Fibroblast of skin of left quadriceps (primary cell): ENCODE measurements at regions not wholly inside any gene's neighbourhood (a gene's known extent, or its start where the extent isn't known, plus 50 kb on each side); places are given as distances from the start of the nearest gene placed in this dataset.

Experiments
- DNase-seq, 2 experiments: peaks; one replicate each; pipeline ENCODE4 v3.0.0-alpha.2; 2013; ENCODE audit warnings: low read depth in 2 of 2

- peak; percentile 83 to 85 for DNase-seq
Measured at GRCh38 chr20:11128220-11128718, 454.5 kb upstream of the JAG1 start.

DNA sequence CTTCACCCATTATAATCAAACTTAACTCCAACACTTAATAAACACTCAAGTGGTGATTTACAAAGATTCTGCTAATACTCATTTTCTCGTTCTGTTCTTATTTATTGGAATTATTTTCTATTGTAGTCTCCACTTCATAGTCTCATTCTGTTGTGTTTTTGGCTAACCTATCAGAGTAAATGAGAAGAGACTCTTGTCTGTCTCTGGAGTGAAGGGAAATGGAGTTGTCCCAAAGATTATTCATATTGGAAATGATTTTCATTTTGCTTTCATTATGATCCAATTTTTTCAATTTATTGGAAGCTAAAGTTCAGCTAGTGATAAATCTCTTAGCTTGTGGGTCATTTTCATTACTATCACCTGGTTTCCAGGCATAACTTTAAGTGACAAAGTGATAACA lies 454.9 kb upstream of the JAG1 start:
- DNase-seq = no peak

DNA sequence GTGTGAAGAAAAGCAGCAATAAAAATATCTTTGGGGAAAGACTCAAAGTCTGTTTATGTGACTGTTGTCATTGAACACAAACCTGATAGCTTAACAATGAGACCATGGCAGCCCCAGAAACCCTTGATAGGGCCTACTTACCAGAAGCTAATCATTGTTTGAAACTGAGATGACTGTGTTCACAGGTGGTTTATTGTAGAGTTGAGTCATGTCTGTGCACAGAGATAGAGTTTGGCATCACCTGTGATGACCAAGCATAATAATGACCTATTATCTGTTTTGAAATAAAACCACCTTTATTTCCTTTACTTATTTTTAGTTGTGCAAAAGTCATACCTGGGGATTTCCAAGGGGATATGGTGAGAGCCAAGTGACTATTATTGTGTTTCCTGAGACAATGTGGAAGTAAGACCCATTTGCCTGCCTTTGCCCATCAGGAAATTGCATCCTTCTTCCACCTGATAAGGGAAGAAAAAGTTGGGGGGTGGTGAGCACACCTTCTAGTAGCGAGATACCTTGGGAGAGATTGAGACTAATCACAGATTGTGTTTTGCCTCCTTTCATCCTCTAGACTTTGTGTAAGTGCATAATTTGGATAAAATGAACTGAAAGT lies 456.9 kb upstream of the JAG1 start:
- DNase-seq = no peak

- DNase-seq = no peak
Measured at GRCh38 chr20:11132819-11133415, 459.1 kb upstream of the JAG1 start.

- no peak for DNase-seq
Measured at GRCh38 chr20:11136691-11137090, 462.9 kb upstream of the JAG1 start.

DNA sequence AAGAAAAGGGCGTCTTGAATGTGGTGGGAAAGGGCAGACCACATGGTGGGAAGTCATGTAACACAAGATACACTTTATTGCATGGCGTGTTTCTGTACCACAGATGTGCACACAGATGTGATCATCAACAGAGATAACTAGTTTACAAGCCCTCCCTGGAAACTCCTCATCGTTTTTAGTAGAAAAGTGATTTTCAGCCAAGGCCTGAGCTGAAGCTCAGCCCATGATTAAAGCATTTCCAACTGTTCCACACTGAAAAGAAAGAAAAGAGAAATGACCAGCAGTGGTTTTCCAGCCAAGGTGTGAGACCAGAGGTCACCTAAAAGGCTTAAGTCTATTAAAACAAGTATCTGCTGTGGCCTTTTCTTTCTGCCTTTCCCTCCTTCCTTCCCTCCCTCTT lies 463.9 kb upstream of the JAG1 start:
- no peak for DNase-seq

GRCh38 chr20:11140359-11140758 lies 466.6 kb upstream of the JAG1 start:
- peak in 1 of 2 experiments; percentile 47 for DNase-seq

- DNase-seq = no peak
Measured at GRCh38 chr20:11143481-11143880, 469.7 kb upstream of the JAG1 start.

DNA sequence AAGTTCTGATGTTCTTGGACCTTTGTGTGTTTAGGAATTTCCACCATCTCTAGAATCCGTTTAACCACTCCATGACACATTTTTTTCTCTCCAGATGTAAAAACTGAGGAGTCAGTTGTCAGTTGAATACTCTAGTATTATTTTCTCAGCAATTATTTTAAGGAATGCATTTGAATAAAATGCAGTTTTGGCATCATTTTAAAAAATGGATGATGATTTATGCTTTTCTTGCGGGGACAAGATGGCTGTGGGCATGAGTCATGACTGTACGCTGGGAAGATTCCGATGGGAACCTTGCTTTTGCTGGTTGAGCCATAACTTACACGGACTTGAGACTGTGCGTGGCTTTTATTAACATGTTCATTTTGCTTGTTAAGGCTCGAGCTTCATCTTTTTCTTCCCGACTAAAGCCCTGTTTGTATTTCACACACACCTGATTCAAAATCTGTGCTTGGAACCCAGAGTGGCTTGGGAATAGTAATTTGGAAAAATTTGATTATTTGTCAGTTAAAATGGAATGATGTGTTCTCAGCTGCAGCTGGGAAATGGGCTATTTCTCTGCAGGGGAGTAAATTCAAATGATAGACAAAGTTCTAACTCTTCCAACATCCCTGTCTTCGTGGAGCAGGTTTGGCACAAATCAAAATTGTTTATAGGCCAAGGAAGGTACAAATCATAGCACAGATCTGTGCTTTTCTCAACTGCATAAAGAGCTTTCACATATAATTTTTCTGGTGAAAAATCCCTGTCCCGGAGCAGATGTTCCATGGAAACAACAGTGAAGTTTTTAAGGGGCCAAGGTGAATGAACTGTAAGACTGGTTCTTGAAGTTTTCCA lies 470.5 kb upstream of the JAG1 start:
- DNase-seq = peak; percentile 93 to 95

DNA sequence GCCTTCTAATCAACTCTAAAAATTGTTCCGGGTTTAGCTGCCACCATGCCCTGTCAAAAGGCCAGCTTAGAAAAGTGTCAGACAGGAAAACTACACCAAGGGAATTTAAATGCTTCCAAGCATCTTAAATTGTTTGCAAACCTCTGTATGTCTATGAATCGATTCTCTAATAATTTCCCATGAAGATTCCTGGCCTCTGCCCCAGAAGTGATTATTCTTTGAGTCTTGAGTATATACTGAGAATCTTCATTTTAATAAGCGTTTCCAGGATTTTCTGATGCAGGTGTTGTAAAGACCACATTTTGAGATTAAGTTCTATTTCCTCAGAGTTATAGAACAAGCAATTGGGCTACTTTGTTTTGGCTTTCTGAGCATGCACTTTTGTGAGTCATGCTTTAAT lies 471.8 kb upstream of the JAG1 start:
- DNase-seq = no peak

DNA sequence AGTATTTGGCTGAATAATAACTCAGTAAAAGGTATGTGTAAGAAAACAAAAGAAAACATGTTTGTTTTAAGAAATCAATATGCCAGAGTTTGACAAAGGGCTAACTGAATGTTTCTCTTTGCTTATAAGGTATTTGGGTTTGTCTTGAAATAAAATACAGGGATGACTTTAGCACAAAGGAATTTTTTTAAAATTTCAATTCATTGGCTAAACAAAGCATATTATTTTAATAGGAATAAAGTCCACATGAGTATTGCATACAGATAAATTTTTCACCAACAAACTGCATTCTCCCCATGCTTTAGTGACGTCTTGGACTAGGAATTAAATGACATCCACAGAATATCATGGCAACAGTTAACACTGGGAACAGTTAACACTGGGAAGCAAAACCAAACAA lies 480.0 kb upstream of the JAG1 start:
- DNase-seq = no peak

- DNase-seq = no peak
Measured at GRCh38 chr20:11155156-11155756, 481.5 kb upstream of the JAG1 start.

- DNase-seq = no peak
Measured at GRCh38 chr20:11156922-11157321, 483.1 kb upstream of the JAG1 start.

DNA sequence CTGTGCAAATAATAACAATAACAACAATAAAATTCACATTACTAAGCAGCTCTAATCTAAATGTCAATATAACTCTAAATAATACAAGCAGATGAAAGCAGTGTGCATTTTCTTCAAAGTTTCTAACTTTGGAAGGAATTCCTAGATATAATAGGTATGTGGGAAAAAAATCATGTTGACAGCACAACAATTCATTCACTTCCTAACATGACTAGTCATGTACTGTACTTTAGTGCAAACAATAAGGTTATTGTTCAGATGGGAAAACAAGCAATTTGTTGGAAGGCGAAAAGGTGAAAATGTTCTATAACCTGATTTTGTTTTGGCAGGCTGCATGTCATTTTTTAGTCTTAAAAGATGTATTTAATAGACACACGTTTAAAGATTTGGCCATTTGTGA lies 484.3 kb upstream of the JAG1 start:
- DNase-seq = no peak

DNA sequence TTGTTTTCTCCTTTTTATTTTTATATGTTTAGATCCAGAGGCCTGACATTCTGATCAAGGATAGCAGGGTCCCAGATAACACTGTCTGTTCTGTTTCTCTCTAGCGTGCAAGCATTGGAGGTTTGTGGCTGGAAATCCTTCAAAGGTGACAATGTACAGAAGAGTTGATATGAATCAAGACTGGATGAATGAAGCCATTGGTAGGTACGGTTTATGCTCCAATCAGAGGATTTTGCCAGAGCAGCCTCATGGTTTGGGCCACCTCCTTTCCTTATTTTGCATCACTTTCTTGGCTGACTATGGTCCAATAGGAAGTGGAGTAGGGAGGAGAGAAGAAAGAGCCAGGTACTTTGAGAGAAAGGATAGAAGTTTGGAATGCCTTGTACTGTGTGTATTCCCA lies 484.8 kb upstream of the JAG1 start:
- DNase-seq = no peak

GRCh38 chr20:11159728-11160127 lies 485.9 kb upstream of the JAG1 start:
- peak in 1 of 2 experiments; percentile 47 for DNase-seq

- no peak for DNase-seq
Measured at GRCh38 chr20:11162026-11162775, 488.4 kb upstream of the JAG1 start.

- DNase-seq = no peak
Measured at GRCh38 chr20:11165789-11166188, 492.0 kb upstream of the JAG1 start.

- DNase-seq = no peak
Measured at GRCh38 chr20:11166712-11167111, 492.9 kb upstream of the JAG1 start.

DNA sequence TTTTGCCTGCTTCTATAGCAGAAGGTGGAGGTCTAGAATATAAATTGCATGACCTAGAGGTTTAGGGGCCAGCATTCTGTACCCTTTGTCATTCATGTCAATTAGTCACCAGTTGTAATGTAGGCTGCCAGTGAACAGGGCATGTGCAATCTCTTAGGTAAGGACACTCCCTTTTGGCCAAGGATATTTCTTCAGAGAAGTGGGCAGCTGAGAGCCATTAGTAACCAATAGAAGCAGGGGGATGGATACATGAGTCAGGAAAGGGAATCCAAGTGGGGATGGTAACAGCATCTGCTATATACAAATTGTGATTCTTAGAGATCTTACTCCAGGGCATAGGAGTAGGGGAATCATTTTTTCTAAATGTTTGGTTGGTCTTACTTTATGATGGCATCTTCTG lies 494.2 kb upstream of the JAG1 start:
- DNase-seq = no peak

DNA sequence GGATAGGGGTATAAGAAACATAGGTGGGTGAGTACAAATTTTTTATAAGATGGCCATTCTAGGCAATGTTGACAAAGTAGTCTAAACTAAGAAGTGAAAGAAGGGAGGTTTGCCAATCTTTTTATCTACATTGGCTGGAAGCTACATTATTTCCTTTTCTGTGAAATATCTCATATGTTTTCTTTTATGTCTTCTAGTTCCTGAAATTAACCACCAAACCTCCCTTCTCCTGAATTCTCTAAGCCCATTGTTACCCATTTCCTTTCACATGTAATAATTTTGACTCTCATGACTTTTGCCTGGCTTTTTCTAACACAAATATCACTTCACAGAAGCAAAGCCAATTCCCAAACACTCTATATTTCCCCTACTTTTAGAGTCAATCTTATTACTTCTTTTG lies 496.2 kb upstream of the JAG1 start:
- no peak for DNase-seq

DNA sequence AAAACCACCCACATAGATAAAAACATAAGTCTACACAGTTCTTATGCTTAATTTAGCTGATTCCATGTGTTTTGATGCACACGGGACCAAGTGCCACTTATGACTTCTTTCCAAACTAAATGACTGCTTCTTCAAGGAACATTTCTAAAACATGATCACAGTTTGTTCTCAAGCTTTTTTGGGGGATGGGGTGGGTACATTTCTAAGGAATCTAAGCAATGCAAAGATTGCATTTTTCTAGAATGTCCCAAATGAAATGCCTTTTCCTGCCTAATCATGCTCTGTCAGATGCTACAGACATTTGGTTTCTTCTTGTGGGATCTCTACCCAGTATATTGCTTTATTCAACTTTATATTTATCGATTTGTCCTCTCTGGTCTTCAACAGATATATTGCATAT lies 496.8 kb upstream of the JAG1 start:
- DNase-seq = no peak
